ENCODE measurements at regions not wholly inside any gene's neighbourhood (a gene's known extent, or its start where the extent isn't known, plus 50 kb on each side); places are given as distances from the start of the nearest gene placed in this dataset.

DNA sequence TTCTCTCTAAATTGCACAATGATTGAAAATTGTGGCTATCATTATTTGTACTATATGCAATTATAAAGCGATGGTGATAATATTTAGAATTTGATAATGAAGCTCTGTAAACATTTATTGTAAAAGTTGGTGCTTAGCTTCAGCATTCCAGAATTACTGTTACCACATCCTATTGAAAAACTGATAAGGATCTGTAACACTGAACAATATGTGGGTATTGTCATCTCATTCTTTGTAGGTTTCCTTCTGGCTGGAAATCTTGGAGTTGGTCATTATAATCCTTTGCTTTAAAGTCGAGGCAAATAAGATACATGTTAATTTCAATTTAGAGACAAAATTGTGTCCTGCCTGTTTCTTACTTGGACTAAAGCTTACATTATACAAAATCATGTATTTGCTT lies 323.4 kb upstream of the GOLIM4 start:
- Mint-ChIP-seq H3K36me3 (ENCODE audit: low read depth) (no peaks in the 10 kb centered on the region), H3K27me3 (ENCODE audit: low read depth) (no peaks in the 10 kb centered on the region), H3K4me3 (no peak overlapping the region), H3K4me1 (ENCODE audit: low read depth) (no peaks in the 10 kb centered on the region), H3K9me3 (peaks cover 3% of the 10 kb centered on the region), H3K27ac (no peak overlapping the region)
- CTCF ChIA-PET: no interaction called here
- no peak for DNase-seq
- intact Hi-C loops (cut with micrococcal nuclease): no loop called here

- intact Hi-C loops (cut with micrococcal nuclease): no loop called here
- Mint-ChIP-seq H3K27me3 (ENCODE audit: low read depth) (no peaks in the 10 kb centered on the region), H3K9me3 (peaks cover 1% of the 10 kb centered on the region), H3K4me3 (no peak overlapping the region), H3K4me1 (ENCODE audit: low read depth) (no peaks in the 10 kb centered on the region), H3K36me3 (ENCODE audit: low read depth) (no peaks in the 10 kb centered on the region), H3K27ac (no peak overlapping the region)
- no peak for DNase-seq
- CTCF ChIA-PET: no interaction called here
Measured at GRCh38 chr3:168417016-168417415, 321.3 kb upstream of the GOLIM4 start.

GRCh38 chr3:168416446-168416845 lies 320.7 kb upstream of the GOLIM4 start:
- Mint-ChIP-seq H3K9me3 (peaks cover 1% of the 10 kb centered on the region), H3K27me3 (ENCODE audit: low read depth) (no peaks in the 10 kb centered on the region), H3K27ac (no peak overlapping the region), H3K4me3 (no peak overlapping the region), H3K36me3 (ENCODE audit: low read depth) (no peaks in the 10 kb centered on the region), H3K4me1 (ENCODE audit: low read depth) (no peaks in the 10 kb centered on the region)
- intact Hi-C loops (cut with micrococcal nuclease): no loop called here
- CTCF ChIA-PET: no interaction called here
- DNase-seq: no peak

DNA sequence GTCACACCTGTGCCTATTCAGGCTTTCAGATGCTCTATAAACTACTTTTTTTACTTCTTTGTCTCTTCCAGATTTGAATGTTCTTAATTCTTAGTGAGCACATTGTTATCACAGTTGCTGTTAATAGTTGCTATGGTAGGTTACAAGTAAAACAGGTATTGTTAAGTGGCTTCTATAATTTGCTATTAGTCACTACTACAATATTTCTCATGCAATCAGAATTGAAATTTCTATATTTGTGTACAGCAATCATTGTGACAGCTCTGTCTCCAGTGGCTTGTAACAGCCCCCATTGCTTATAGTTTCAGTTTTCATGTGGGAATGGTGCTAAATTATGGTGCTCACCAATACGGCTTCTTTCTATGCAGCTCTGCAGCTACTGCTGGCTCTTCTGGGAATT lies 318.4 kb upstream of the GOLIM4 start:
- no peak for DNase-seq
- Mint-ChIP-seq H3K36me3 (ENCODE audit: low read depth) (no peaks in the 10 kb centered on the region), H3K27ac (no peak overlapping the region), H3K4me3 (no peak overlapping the region), H3K27me3 (ENCODE audit: low read depth) (no peaks in the 10 kb centered on the region), H3K4me1 (ENCODE audit: low read depth) (no peaks in the 10 kb centered on the region), H3K9me3 (peaks cover 9% of the 10 kb centered on the region)
- intact Hi-C loops (cut with micrococcal nuclease): no loop called here
- CTCF ChIA-PET: no interaction called here

DNA sequence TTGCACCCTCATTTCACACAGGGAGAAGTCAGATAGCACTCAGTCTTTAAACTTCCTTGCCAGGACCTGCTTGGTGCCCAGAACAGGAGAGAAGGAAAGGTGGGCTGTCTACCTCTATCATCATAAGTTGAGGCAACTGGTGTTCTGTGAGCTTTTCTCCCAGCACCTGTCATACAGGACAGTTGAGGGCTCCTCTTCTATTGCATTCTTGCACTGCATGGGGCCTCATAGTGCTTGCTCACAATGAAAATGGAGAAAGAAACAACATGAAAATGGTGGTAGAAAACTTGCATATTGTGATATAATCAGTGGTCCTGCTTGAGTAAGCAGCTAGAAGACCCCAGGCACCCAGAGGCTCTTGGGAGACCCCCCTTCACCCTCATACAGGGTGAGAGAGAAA lies 311.7 kb upstream of the GOLIM4 start:
- peaks cover 9% of the 10 kb centered on the region for H3K9me3 Mint-ChIP-seq
- CTCF ChIA-PET: no interaction called here
- no peak overlapping the region for H3K4me3 Mint-ChIP-seq
- H3K36me3 Mint-ChIP-seq (ENCODE audit: low read depth): no peaks in the 10 kb centered on the region
- H3K27ac Mint-ChIP-seq: no peak overlapping the region
- intact Hi-C loops (cut with micrococcal nuclease): no loop called here
- H3K27me3 Mint-ChIP-seq (ENCODE audit: low read depth): no peaks in the 10 kb centered on the region
- no peaks in the 10 kb centered on the region for H3K4me1 Mint-ChIP-seq (ENCODE audit: low read depth)
- DNase-seq: no peak

DNA sequence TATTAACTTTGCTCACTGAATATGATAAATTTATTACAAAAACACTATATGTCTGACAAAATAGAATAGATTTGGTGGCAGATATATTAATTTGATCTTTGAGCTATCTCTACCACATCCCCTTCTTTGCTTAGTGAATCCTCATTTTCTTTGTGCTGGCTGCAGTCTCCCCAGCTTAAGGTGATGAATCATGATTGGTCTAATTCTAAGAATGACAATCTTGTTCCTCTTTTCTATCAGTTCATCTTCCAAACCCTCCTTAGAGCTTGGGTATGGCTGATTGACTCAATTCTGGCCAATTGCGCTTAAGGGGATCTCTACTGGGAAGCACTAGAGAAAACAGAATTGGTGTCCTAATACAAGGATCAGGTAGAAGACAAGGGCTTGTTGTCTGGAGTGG lies 309.6 kb upstream of the GOLIM4 start:
- H3K36me3 Mint-ChIP-seq (ENCODE audit: low read depth): no peaks in the 10 kb centered on the region
- H3K4me3 Mint-ChIP-seq: no peak overlapping the region
- no peak overlapping the region for H3K27ac Mint-ChIP-seq
- peaks cover 6% of the 10 kb centered on the region for H3K9me3 Mint-ChIP-seq
- no peaks in the 10 kb centered on the region for H3K4me1 Mint-ChIP-seq (ENCODE audit: low read depth)
- CTCF ChIA-PET: no interaction called here
- no peak for DNase-seq
- intact Hi-C loops (cut with micrococcal nuclease): no loop called here
- H3K27me3 Mint-ChIP-seq (ENCODE audit: low read depth): no peaks in the 10 kb centered on the region

GRCh38 chr3:168398371-168399025 lies 302.8 kb upstream of the GOLIM4 start:
- Mint-ChIP-seq H3K4me3 (no peak overlapping the region), H3K36me3 (ENCODE audit: low read depth) (no peaks in the 10 kb centered on the region), H3K9me3 (peaks cover 2% of the 10 kb centered on the region), H3K27me3 (ENCODE audit: low read depth) (no peaks in the 10 kb centered on the region), H3K27ac (no peak overlapping the region), H3K4me1 (ENCODE audit: low read depth) (no peaks in the 10 kb centered on the region)
- intact Hi-C loops (cut with micrococcal nuclease): no loop called here
- CTCF ChIA-PET: no interaction called here
- DNase-seq: no peak

DNA sequence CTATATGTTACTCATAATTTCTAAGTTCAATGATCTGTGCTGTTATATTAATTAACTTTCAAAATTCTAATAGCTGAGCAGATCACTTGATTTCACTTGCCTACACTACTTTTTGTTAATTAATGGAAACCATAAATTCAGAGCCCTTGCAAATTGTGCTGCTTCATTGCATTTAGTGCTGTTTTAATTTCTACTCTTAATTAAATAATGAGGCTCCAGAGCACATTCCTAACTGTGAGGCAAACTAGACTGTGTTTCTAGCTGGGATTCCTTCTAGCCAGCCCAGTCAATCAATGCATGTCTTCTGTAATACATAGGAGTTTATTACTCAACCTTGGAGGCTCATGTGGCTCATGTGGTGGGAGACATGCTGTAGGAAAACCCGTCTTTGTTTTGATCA lies 301.1 kb upstream of the GOLIM4 start:
- CTCF ChIA-PET: no interaction called here
- intact Hi-C loops (cut with micrococcal nuclease): no loop called here
- Mint-ChIP-seq H3K4me3 (no peak overlapping the region), H3K9me3 (peaks cover 2% of the 10 kb centered on the region), H3K27me3 (ENCODE audit: low read depth) (no peaks in the 10 kb centered on the region), H3K36me3 (ENCODE audit: low read depth) (no peaks in the 10 kb centered on the region), H3K4me1 (ENCODE audit: low read depth) (no peaks in the 10 kb centered on the region), H3K27ac (no peak overlapping the region)
- no peak for DNase-seq

GRCh38 chr3:168395551-168395950 lies 299.8 kb upstream of the GOLIM4 start:
- Mint-ChIP-seq H3K27ac (no peak overlapping the region), H3K4me3 (no peak overlapping the region), H3K36me3 (ENCODE audit: low read depth) (no peaks in the 10 kb centered on the region), H3K27me3 (ENCODE audit: low read depth) (no peaks in the 10 kb centered on the region), H3K4me1 (ENCODE audit: low read depth) (no peaks in the 10 kb centered on the region), H3K9me3 (peaks cover 2% of the 10 kb centered on the region)
- intact Hi-C loops (cut with micrococcal nuclease): no loop called here
- CTCF ChIA-PET: no interaction called here
- DNase-seq: no peak

DNA sequence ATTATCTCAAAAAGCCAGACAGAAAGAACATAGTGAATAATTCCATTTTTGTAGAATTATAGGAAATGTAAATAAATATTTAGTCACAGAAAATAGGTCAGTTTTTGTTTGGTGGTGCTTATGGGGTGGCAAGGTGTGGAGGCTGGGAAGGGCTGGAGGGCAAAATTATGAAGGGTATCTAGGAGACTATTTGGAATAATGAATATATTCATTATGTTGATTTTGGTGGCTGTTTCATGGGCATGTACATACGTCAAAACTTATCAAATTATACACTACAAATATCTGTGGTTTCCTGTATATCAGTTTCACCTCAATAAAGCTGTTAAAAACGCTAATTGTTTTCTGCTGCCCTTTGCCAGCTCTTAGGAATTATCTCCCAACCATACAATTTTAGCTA lies 298.7 kb upstream of the GOLIM4 start:
- intact Hi-C loops (cut with micrococcal nuclease): no loop called here

DNA sequence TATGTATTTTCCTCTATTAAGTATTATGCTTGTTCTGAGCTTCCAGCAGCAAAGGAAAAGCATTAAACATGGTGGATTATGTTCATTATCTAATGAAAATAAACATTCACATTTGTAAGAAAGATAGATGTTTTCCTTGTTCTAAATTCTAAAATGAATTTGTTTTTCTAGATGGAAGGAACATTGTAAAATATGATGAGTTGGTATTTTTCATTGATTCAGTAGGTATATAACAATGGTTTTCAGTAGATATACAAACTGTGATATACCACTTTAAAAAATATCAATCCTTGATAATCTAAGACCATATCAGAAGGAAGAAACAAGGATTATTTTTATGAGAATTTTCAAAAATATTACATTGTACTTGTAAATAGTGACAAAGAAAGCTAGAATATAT lies 290.6 kb upstream of the GOLIM4 start:
- no peak for DNase-seq
- H3K4me3 Mint-ChIP-seq: no peak overlapping the region
- intact Hi-C loops (cut with micrococcal nuclease): no loop called here
- no peaks in the 10 kb centered on the region for H3K27me3 Mint-ChIP-seq (ENCODE audit: low read depth)
- H3K9me3 Mint-ChIP-seq: peaks cover 16% of the 10 kb centered on the region
- H3K27ac Mint-ChIP-seq: no peak overlapping the region
- no peaks in the 10 kb centered on the region for H3K36me3 Mint-ChIP-seq (ENCODE audit: low read depth)
- no peaks in the 10 kb centered on the region for H3K4me1 Mint-ChIP-seq (ENCODE audit: low read depth)
- CTCF ChIA-PET: no interaction called here

More for the DNA sequence above, 298.7 kb upstream of the GOLIM4 start:
- Mint-ChIP-seq H3K4me3 (no peak overlapping the region), H3K36me3 (ENCODE audit: low read depth) (no peaks in the 10 kb centered on the region), H3K27me3 (ENCODE audit: low read depth) (no peaks in the 10 kb centered on the region), H3K27ac (no peak overlapping the region), H3K4me1 (ENCODE audit: low read depth) (no peaks in the 10 kb centered on the region), H3K9me3 (peaks cover 4% of the 10 kb centered on the region)
- no peak for DNase-seq
- CTCF ChIA-PET: interaction anchor here (0.6 kb wide), 1 partner anchor 53 kb away, joined by 3 read pairs; no protein-coding TSS in a partner anchor

- intact Hi-C loops (cut with micrococcal nuclease): no loop called here
- CTCF ChIA-PET: no interaction called here
- no peak overlapping the region for H3K4me3 Mint-ChIP-seq
- peaks cover 17% of the 10 kb centered on the region for H3K9me3 Mint-ChIP-seq
- no peaks in the 10 kb centered on the region for H3K4me1 Mint-ChIP-seq (ENCODE audit: low read depth)
- H3K27me3 Mint-ChIP-seq (ENCODE audit: low read depth): no peaks in the 10 kb centered on the region
- H3K36me3 Mint-ChIP-seq (ENCODE audit: low read depth): no peaks in the 10 kb centered on the region
- no peak for DNase-seq
- no peak overlapping the region for H3K27ac Mint-ChIP-seq
Measured at GRCh38 chr3:168384990-168385389, 289.3 kb upstream of the GOLIM4 start.

DNA sequence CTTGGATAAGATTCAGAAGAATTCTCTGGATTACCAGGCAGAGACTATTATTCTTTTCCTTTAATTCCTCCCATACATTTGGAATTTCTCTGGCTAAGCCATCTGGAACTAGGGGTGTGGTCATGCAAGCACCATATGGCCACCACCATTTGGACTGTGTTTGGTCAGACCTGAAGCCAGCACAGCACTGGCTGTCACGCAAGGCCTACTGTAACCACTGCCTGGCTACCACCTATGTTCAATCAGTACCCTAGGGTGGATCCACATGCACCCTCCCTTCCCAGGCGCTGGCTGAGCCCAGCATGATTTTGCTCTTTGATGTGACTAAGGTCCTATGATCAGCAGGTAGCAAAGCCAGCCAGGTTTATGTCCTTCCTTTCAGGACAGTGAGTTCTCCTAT lies 287.8 kb upstream of the GOLIM4 start:
- H3K36me3 Mint-ChIP-seq (ENCODE audit: low read depth): no peaks in the 10 kb centered on the region

More for the DNA sequence above, 287.8 kb upstream of the GOLIM4 start:
- DNase-seq: no peak
- Mint-ChIP-seq H3K4me1 (ENCODE audit: low read depth) (no peaks in the 10 kb centered on the region), H3K27ac (no peak overlapping the region), H3K9me3 (peaks cover 15% of the 10 kb centered on the region), H3K27me3 (ENCODE audit: low read depth) (no peaks in the 10 kb centered on the region), H3K4me3 (no peak overlapping the region)
- CTCF ChIA-PET: interaction anchor here (0.6 kb wide), 1 partner anchor 1994 kb away, joined by 3 read pairs; no protein-coding TSS in a partner anchor
- intact Hi-C loops (cut with micrococcal nuclease): no loop called here

All from activated naive CD4-positive, alpha-beta T cell treated with anti-CD3 and anti-CD28 coated beads for 36 hours (primary cell).